GM12878 (cell line): ENCODE measurements at regions not wholly inside any gene's neighbourhood (a gene's known extent, or its start where the extent isn't known, plus 50 kb on each side); places are given as distances from the start of the nearest gene placed in this dataset.

Source experiments
- CTCF ChIP-seq, 3 experiments: IDR thresholded peaks in 2 of 3; conservative IDR thresholded peaks in 1 of 3; 2 replicates each; pipeline ENCODE4 v1.5.1; 2011; ENCODE audit warnings: low read depth in 3 of 3, low read length in 3 of 3, mild to moderate bottlenecking in 3 of 3, control low read depth in 2 of 3, moderate library complexity in 2 of 3, inconsistent platforms in 1 of 3, mixed read lengths in 1 of 3; ENCODE audit not compliant: control insufficient read depth in 2 of 3, insufficient read depth in 1 of 3; ENCODE audit errors: extremely low read depth in 1 of 3
- FOXM1 ChIP-seq: IDR thresholded peaks from 2 replicates; pipeline ENCODE4 v1.6.1; 2012; ENCODE audit warnings: low read depth, mild to moderate bottlenecking, inconsistent platforms, low read length, moderate library complexity
- GABPA ChIP-seq: IDR thresholded peaks from 2 replicates; pipeline ENCODE4 v1.6.1; 2014; ENCODE audit warnings: antibody characterized with exemption, low read depth, mild to moderate bottlenecking, inconsistent platforms
- MXI1 ChIP-seq: fragments of 150-350 bp; IDR thresholded peaks from 2 replicates; pipeline ENCODE4 v1.6.1; 2011; ENCODE audit warnings: low read depth, mild to moderate bottlenecking, inconsistent platforms, low read length, improper control_type of control experiment
- NR2F1 ChIP-seq: fragments of 450-650 bp; conservative IDR thresholded peaks from 2 replicates; pipeline ENCODE4 v1.6.1; 2017; ENCODE audit warnings: mild to moderate bottlenecking
- POLR2A ChIP-seq: IDR thresholded peaks from 2 replicates; pipeline ENCODE4 v1.6.1; 2011; ENCODE audit warnings: low read depth, mild to moderate bottlenecking, low read length
- POLR2AphosphoS2 ChIP-seq: IDR thresholded peaks from 2 replicates; pipeline ENCODE4 v1.6.1; 2011; ENCODE audit warnings: low read depth, mild to moderate bottlenecking, low read length, improper control_type of control experiment, moderate library complexity
- POLR2AphosphoS5 ChIP-seq: IDR thresholded peaks from 2 replicates; pipeline ENCODE4 v1.6.1; 2011; ENCODE audit warnings: mild to moderate bottlenecking, low read length, inconsistent platforms
- ZNF622 ChIP-seq: fragments of 450-650 bp; IDR thresholded peaks from 2 replicates; pipeline ENCODE4 v1.6.1; 2017; ENCODE audit warnings: mild to moderate bottlenecking, inconsistent platforms
- TF ChIP-seq, protein P1 (sequence below): IDR thresholded peaks from 2 replicates; pipeline ENCODE4 v1.6.1; 2011; ENCODE audit warnings: low read depth, low read length, improper control_type of control experiment, borderline replicate concordance

DNA sequence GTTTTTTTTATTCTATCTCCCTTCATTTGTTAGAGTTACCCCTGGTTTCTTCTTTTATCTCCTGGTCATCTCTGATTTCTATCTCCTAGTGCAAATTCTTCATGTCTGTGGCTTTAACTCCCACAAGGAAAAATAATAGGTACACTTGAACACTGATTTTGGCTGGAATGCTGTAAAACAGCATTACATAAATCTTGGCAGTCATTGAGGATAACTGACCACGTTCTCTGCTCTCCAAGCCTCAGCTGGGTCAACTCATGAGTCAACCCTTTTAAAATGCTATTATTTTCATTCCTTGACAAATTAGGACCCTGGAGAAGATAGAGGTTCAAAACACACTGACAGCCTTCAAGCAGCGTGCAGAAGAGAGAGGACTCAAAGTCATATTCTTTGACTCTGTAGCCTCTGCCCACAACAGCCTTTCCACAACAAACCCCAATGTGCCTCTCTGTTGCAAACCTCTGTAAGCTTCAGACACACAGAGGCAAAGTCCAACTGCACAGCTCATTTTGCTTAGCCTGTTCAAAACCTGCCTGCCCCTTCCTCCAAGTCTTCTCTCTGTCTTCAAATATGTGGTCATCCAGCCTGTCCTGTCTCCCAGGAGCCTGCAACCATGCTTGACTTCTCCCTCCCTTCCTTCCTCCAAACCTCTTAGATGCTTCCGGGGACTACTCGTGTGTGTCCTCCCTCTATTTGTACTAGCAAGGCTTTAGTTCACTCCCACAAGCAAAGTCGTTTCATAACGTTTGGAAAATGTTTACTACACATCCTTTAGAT, 398.4 kb downstream of the MED10 start:
- TF ChIP-seq ZNF622 (no peak), POLR2A (no peak), CTCF (IDR thresholded peaks at IDR 0.05 in 2 of 3, conservative IDR thresholded peaks at IDR 0.05 in 1 of 3; ENCODE audit: control insufficient read depth in 2 of 3, extremely low read depth in 1 of 3, insufficient read depth in 1 of 3, low read depth in 3 of 3, low read length in 3 of 3) (no peak), GABPA (no peak), FOXM1 (no peak), POLR2AphosphoS2 (no peak), NR2F1 (no peak), POLR2AphosphoS5 (no peak), MXI1 (no peak)
- TF ChIP-seq, protein P1, sequence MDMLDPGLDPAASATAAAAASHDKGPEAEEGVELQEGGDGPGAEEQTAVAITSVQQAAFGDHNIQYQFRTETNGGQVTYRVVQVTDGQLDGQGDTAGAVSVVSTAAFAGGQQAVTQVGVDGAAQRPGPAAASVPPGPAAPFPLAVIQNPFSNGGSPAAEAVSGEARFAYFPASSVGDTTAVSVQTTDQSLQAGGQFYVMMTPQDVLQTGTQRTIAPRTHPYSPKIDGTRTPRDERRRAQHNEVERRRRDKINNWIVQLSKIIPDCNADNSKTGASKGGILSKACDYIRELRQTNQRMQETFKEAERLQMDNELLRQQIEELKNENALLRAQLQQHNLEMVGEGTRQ: no peak
